Activated naive CD8-positive, alpha-beta T cell treated with anti-CD3 and anti-CD28 coated beads, Interleukin-2, amount 10 ng/mL, durations not matched to agents 7 days and 5 days (primary cell): ENCODE measurements at regions not wholly inside any gene's neighbourhood (a gene's known extent, or its start where the extent isn't known, plus 50 kb on each side); places are given as distances from the start of the nearest gene placed in this dataset.
"Not testable (repeated sequence)": the region's sequence is repeated elsewhere in the genome, so short reads cannot be mapped to it uniquely, and the experiment has no call there.

Experiments
- ATAC-seq: fragments of 150-1000 bp; cut with Tn5 transposase; one replicate; pipeline ENCODE4 v1.10.0; 2021; ENCODE audit warnings: low read depth, moderate library complexity
- POLR2A ChIA-PET: fragments of 350-600 bp; sonication (Branson Sonifier 250); formaldehyde crosslinking; loops from one replicate; lab custom pipeline; 2021; ENCODE audit warnings: antibody characterized with exemption; lab: Charles Lee
- DNase-seq: peaks from one replicate; pipeline ENCODE4 v3.0.0; 2021
- H3K27ac Mint-ChIP-seq: one replicate; pipeline ENCODE4 v1.8.0; 2022; ENCODE audit warnings: mild to moderate bottlenecking, mixed read lengths
- H3K27me3 Mint-ChIP-seq: one replicate; pipeline ENCODE4 v1.8.0; 2022; ENCODE audit warnings: mild to moderate bottlenecking, moderate library complexity, mixed read lengths
- H3K36me3 Mint-ChIP-seq: one replicate; pipeline ENCODE4 v1.8.0; 2021; ENCODE audit warnings: mild to moderate bottlenecking, mixed read lengths
- H3K4me1 Mint-ChIP-seq: one replicate; pipeline ENCODE4 v1.8.0; 2021; ENCODE audit warnings: mixed read lengths
- H3K4me3 Mint-ChIP-seq: one replicate; pipeline ENCODE4 v1.8.0; 2022; ENCODE audit warnings: mild to moderate bottlenecking, moderate library complexity, mixed read lengths
- H3K9me3 Mint-ChIP-seq: one replicate; pipeline ENCODE4 v1.8.0; 2021; ENCODE audit warnings: mixed read lengths

DNA sequence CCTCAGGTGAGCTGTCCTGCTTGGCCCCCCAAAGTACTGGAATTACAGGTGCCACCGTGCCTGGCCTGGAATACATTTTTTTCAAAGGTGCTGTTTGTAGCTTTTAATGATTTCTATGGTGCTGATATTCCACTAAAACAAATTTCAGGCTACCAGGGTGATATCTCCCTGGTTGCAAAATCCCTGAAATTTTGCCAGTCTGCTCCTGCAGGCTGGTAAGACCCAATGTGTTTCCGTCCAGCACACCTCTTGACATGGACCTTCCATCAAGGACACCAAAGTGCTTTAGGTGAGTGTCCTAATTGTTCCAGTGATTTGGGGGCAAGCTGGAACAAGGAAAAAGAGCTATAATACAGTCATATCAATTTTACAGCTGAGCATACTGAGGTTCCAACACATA is 69.8 kb upstream of the KMT2C start:
- no peaks in the 10 kb centered on the region for H3K27me3 Mint-ChIP-seq
- ATAC-seq (no peak), DNase-seq (no peak)
- H3K36me3 Mint-ChIP-seq = no peaks in the 10 kb centered on the region
- H3K4me1 Mint-ChIP-seq = no peaks in the 10 kb centered on the region
- no peaks in the 10 kb centered on the region for H3K9me3 Mint-ChIP-seq
- no peak overlapping the region for H3K27ac Mint-ChIP-seq
- no peak overlapping the region for H3K4me3 Mint-ChIP-seq
- POLR2A ChIA-PET = no interaction called here

DNA sequence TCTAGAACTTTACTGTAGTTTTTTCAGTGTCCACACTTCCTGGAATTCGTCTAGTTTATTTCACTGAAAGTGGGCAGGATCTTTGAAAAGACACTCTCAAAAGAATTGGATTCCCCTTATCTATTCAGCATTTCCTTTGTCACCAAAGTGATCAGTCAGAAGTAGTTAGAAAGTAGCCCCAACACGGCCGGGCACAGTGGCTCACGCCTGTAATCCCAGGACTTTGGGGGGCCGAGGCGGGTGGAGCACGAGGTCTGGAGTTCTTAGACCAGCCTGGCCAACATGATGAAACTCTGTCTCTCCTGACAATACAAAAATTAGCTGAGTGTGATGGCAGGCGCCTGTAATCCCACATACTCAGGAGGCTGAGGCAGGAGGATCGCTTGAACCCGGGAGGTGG is 69.0 kb upstream of the KMT2C start:
- no peaks in the 10 kb centered on the region for H3K9me3 Mint-ChIP-seq
- H3K36me3 Mint-ChIP-seq = no peaks in the 10 kb centered on the region
- no peak overlapping the region for H3K27ac Mint-ChIP-seq
- POLR2A ChIA-PET = interaction anchor here (0.5 kb wide), 1 partner anchor 124 kb away, joined by 4 read pairs; no protein-coding TSS in a partner anchor
- no peak overlapping the region for H3K4me3 Mint-ChIP-seq
- no peaks in the 10 kb centered on the region for H3K4me1 Mint-ChIP-seq
- ATAC-seq (no peak), DNase-seq (no peak)
- no peaks in the 10 kb centered on the region for H3K27me3 Mint-ChIP-seq

DNA sequence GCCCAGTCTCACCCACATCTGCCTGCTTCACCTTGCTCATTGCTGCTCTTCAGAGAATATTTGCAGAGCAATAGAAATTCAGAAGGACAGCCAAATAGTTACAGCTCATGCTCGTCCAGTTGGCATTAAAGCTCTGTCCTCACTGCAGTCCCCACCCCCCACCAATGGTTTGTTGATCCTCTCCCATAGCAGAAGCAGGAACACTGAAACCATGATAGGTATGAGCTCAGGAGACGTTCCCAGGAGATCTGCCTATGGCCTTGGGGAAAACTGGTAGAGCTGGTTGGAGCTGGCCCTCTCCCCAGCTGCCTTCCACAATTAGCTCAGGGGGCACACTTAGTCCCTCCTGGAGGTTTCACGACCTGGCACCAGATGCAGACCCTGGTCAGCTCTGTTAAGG is 68.6 kb upstream of the KMT2C start:
- H3K27ac Mint-ChIP-seq = no peak overlapping the region
- no peak for DNase-seq
- H3K9me3 Mint-ChIP-seq = no peaks in the 10 kb centered on the region
- no peaks in the 10 kb centered on the region for H3K36me3 Mint-ChIP-seq
- H3K27me3 Mint-ChIP-seq = no peaks in the 10 kb centered on the region
- H3K4me1 Mint-ChIP-seq = no peaks in the 10 kb centered on the region
- no peak for ATAC-seq
- POLR2A ChIA-PET = interaction anchor here (0.5 kb wide), 1 partner anchor 124 kb away, joined by 4 read pairs; no protein-coding TSS in a partner anchor
- no peak overlapping the region for H3K4me3 Mint-ChIP-seq

- Mint-ChIP-seq H3K9me3 (no peaks in the 10 kb centered on the region), H3K27me3 (no peaks in the 10 kb centered on the region), H3K27ac (no peak overlapping the region), H3K36me3 (no peaks in the 10 kb centered on the region), H3K4me3 (no peak overlapping the region), H3K4me1 (no peaks in the 10 kb centered on the region)
- DNase-seq = no peak
- no peak for ATAC-seq
- POLR2A ChIA-PET = no interaction called here
Measured at GRCh38 chr7:152502813-152503790, 67.3 kb upstream of the KMT2C start.

- POLR2A ChIA-PET = no interaction called here
- no peak overlapping the region for H3K27ac Mint-ChIP-seq
Measured at GRCh38 chr7:152501506-152501905, 65.7 kb upstream of the KMT2C start.

GRCh38 chr7:152499969-152500368 is 64.2 kb upstream of the KMT2C start:
- ATAC-seq, H3K27me3 Mint-ChIP-seq, H3K27ac Mint-ChIP-seq, H3K9me3 Mint-ChIP-seq, H3K4me1 Mint-ChIP-seq, H3K4me3 Mint-ChIP-seq, DNase-seq, H3K36me3 Mint-ChIP-seq, POLR2A ChIA-PET: not testable (repeated sequence)

More at GRCh38 chr7:152501506-152501905, 65.7 kb upstream of the KMT2C start:
- H3K9me3 Mint-ChIP-seq = no peaks in the 10 kb centered on the region
- no peaks in the 10 kb centered on the region for H3K27me3 Mint-ChIP-seq
- no peak overlapping the region for H3K4me3 Mint-ChIP-seq
- ATAC-seq (no peak), DNase-seq (no peak)
- H3K4me1 Mint-ChIP-seq = no peaks in the 10 kb centered on the region
- H3K36me3 Mint-ChIP-seq = no peaks in the 10 kb centered on the region

GRCh38 chr7:152495867-152496266 is 60.1 kb upstream of the KMT2C start:
- no peaks in the 10 kb centered on the region for H3K9me3 Mint-ChIP-seq
- H3K4me3 Mint-ChIP-seq = no peak overlapping the region
- no peaks in the 10 kb centered on the region for H3K4me1 Mint-ChIP-seq
- H3K27ac Mint-ChIP-seq = no peak overlapping the region
- ATAC-seq = no peak
- H3K27me3 Mint-ChIP-seq = peaks cover 5% of the 10 kb centered on the region
- H3K36me3 Mint-ChIP-seq = no peaks in the 10 kb centered on the region
- POLR2A ChIA-PET = no interaction called here
- DNase-seq = no peak

GRCh38 chr7:152492952-152493351 is 57.1 kb upstream of the KMT2C start:
- Mint-ChIP-seq H3K4me3 (no peak overlapping the region), H3K4me1 (no peaks in the 10 kb centered on the region), H3K27ac (no peak overlapping the region), H3K9me3 (no peaks in the 10 kb centered on the region), H3K36me3 (no peaks in the 10 kb centered on the region), H3K27me3 (peaks cover 5% of the 10 kb centered on the region)
- ATAC-seq (no peak), DNase-seq (no peak)
- POLR2A ChIA-PET = no interaction called here

DNA sequence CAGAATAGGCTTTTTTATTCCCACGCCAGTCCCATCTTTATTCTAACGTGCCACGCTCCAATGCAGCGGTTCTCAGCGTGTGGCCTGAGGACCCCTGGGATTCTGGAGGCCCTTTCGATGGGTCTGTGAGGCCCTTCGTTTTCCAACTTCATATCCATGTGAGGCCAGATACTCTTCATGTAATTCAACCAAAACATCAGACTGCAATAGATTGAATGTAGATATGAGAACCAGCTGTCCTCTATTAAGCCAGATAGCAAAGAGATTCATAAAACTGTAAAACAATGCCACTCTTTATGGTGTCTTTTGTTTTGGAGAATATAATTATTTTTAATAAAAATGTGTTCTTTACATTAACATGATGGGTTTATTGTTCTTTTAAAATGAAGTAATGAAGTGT is 53.2 kb upstream of the KMT2C start:
- no peak overlapping the region for H3K4me3 Mint-ChIP-seq
- peaks cover 2% of the 10 kb centered on the region for H3K9me3 Mint-ChIP-seq
- no peak overlapping the region for H3K27ac Mint-ChIP-seq
- ATAC-seq (no peak), DNase-seq (no peak)
- H3K4me1 Mint-ChIP-seq = no peaks in the 10 kb centered on the region
- peaks cover 6% of the 10 kb centered on the region for H3K27me3 Mint-ChIP-seq
- H3K36me3 Mint-ChIP-seq = no peaks in the 10 kb centered on the region
- POLR2A ChIA-PET = no interaction called here

DNA sequence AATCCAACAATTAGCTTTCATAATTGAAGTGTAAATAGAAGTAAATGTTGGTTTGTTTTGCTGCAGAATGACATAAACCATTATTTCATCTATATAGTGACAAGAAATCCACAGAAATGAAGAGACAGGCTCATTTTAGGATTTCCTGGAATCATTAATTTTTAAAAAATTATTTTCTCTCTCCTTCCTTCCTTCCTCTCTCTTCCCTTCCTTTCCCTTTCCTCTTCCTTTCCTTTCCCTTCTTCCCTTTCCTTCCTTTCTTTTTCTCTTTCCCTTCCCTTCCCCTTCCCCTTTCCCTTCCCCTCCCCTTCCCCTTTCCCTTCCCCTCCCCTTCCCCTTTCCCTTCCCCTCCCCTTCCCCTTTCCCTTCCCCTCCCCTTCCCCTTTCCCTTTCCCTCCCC is 51.2 kb upstream of the KMT2C start:
- Mint-ChIP-seq H3K4me3 (no peak overlapping the region), H3K36me3 (no peaks in the 10 kb centered on the region), H3K9me3 (peaks cover 2% of the 10 kb centered on the region), H3K27ac (no peak overlapping the region), H3K27me3 (peaks cover 5% of the 10 kb centered on the region), H3K4me1 (no peaks in the 10 kb centered on the region)
- POLR2A ChIA-PET = no interaction called here
- ATAC-seq (no peak), DNase-seq (no peak)

GRCh38 chr7:152485826-152486225 is 50.0 kb upstream of the KMT2C start:
- no peak for ATAC-seq
- Mint-ChIP-seq H3K27me3 (peaks cover 2% of the 10 kb centered on the region), H3K4me1 (no peaks in the 10 kb centered on the region), H3K4me3 (no peak overlapping the region), H3K9me3 (peaks cover 2% of the 10 kb centered on the region), H3K36me3 (no peaks in the 10 kb centered on the region), H3K27ac (no peak overlapping the region)
- no peak for DNase-seq
- POLR2A ChIA-PET = no interaction called here
